ENCODE measurements at regions not wholly inside any gene's neighbourhood (a gene's known extent, or its start where the extent isn't known, plus 50 kb on each side); places are given as distances from the start of the nearest gene placed in this dataset.

DNA sequence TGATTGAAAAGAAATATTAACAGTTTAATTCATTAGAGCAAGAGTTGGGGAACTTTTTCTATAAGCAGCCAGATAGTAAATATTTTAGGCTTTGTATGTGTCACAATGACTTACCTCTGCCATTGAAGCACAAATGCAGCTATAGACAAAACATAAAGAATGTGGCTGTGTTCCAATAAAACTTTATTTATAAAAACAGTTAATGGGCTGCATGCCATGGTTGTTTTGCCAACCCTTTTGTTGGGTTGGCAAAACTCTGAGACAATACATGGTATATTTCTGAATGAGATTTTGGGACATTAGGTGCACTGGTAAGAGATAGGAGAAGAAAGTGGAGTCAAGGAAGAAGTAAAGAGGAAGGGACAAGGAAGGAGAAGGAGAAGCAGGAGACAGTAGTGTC lies 61.8 kb upstream of the CERS6 start:
- Histone ChIP-seq H3K4me3 (no peak overlapping the region), H3K36me3 (no peaks in the 10 kb centered on the region), H3K27ac (no peak overlapping the region), H3K9me3 (no peaks in the 10 kb centered on the region), H3K4me1 (no peaks in the 10 kb centered on the region), H3K27me3 (no peaks in the 10 kb centered on the region)
- intact Hi-C loops (cut with DNase I; ENCODE audit: low total_unique reads) = no loop called here
- TF ChIP-seq, protein P1, sequence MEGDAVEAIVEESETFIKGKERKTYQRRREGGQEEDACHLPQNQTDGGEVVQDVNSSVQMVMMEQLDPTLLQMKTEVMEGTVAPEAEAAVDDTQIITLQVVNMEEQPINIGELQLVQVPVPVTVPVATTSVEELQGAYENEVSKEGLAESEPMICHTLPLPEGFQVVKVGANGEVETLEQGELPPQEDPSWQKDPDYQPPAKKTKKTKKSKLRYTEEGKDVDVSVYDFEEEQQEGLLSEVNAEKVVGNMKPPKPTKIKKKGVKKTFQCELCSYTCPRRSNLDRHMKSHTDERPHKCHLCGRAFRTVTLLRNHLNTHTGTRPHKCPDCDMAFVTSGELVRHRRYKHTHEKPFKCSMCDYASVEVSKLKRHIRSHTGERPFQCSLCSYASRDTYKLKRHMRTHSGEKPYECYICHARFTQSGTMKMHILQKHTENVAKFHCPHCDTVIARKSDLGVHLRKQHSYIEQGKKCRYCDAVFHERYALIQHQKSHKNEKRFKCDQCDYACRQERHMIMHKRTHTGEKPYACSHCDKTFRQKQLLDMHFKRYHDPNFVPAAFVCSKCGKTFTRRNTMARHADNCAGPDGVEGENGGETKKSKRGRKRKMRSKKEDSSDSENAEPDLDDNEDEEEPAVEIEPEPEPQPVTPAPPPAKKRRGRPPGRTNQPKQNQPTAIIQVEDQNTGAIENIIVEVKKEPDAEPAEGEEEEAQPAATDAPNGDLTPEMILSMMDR (IDR thresholded peaks at IDR 0.05) = no peak
- no peak for DNase-seq (ENCODE audit: low spot score in 2 of 2)

DNA sequence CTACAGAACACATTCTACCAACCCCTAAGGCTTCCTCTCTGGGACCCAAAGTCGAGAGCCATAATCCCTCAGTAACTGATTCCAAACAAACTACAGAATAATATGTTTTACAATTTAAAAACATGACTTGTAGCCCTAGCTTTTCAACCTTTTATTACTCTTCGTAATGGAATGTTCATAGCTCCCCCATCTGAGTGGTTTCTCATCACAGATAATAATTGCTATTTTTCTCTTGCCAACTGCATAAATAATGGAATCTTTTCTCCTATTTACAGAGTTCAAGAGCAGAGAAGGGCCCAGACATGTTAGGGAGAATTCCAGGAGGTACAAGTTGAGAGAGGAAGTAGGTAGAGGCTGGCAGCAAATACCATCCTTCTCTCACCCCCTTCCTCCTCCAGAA lies 59.9 kb upstream of the CERS6 start:
- Histone ChIP-seq H3K27ac (peak overlapping the region in 1 of 2 donors; percentile 1), H3K9me3 (no peaks in the 10 kb centered on the region), H3K27me3 (no peaks in the 10 kb centered on the region), H3K4me1 (no peaks in the 10 kb centered on the region), H3K36me3 (no peaks in the 10 kb centered on the region), H3K4me3 (no peak overlapping the region)
- intact Hi-C loops (cut with DNase I; ENCODE audit: low total_unique reads) = no loop called here
- TF ChIP-seq POLR2AphosphoS5 (IDR thresholded peaks at IDR 0.05) (no peak), POLR2A (IDR thresholded peaks at IDR 0.05) (no peak)
- TF ChIP-seq, protein P1 (IDR thresholded peaks at IDR 0.05) = no peak
- DNase-seq (ENCODE audit: low spot score in 2 of 2) = no peak

DNA sequence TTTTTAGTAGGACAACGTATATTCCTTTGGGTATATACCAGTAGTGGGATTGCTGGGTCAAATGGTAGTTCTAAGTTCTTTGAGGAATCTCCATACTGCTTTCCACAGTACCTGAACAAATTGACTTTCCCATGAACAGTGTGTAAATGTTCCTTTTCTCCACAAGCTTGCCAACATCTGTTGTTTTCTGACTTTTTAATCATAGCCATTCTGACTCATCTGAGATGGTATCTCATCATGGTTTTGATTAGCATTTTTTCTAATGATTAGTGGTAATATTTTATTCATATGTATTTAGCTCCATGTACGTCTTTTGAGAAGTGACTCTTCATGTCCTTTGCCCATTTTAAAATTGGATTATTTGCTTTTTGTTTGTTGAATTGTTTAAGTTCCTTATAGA lies 58.4 kb upstream of the CERS6 start:
- intact Hi-C loops (cut with DNase I; ENCODE audit: low total_unique reads) = no loop called here
- H3K27ac ChIP-seq = no peak overlapping the region
- TF ChIP-seq POLR2AphosphoS5 (IDR thresholded peaks at IDR 0.05) (no peak), POLR2A (IDR thresholded peaks at IDR 0.05) (no peak)
- TF ChIP-seq, protein P1 (IDR thresholded peaks at IDR 0.05) = no peak
- no peaks in the 10 kb centered on the region for H3K36me3 ChIP-seq
- H3K9me3 ChIP-seq = no peaks in the 10 kb centered on the region
- no peaks in the 10 kb centered on the region for H3K27me3 ChIP-seq
- H3K4me1 ChIP-seq = no peaks in the 10 kb centered on the region
- DNase-seq (ENCODE audit: low spot score in 2 of 2) = no peak
- no peak overlapping the region for H3K4me3 ChIP-seq

DNA sequence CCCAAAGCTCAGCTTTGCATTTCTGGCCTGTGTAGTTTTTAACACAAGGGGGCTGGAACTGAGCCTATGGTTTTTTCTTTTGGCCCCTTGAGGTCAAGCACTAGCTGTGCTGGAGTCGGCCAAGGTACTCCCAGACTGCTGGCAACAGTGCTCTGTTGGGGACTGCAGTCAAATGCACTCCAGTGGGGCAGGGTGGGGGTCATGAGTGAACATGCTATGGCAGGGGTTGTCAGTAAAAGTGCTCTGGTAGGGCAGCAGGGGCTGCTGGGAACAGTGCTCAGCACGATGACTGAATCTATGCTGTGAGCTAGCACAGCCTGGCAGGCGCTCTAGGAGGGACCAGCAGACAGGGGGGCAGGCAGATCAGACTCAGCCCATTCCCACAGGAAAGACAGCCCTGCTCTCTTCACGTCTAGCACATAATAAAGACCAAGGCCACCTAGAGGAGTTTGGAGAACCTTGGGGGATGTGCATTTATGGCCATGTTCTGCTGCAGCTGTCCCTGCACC lies 55.0 kb upstream of the CERS6 start:
- DNase-seq (ENCODE audit: low spot score in 2 of 2) = no peak
- intact Hi-C loops (cut with DNase I; ENCODE audit: low total_unique reads) = no loop called here
- Histone ChIP-seq H3K9me3 (peaks cover 0 to 1% of the 10 kb centered on the region in 2 donors), H3K4me3 (no peak overlapping the region), H3K36me3 (no peaks in the 10 kb centered on the region), H3K27me3 (no peaks in the 10 kb centered on the region), H3K27ac (no peak overlapping the region), H3K4me1 (no peaks in the 10 kb centered on the region)
- no peak for TF ChIP-seq POLR2AphosphoS5 (IDR thresholded peaks at IDR 0.05)
- TF ChIP-seq, protein P1 (IDR thresholded peaks at IDR 0.05) = no peak
- TF ChIP-seq POLR2A (IDR thresholded peaks at IDR 0.05) = no peak

DNA sequence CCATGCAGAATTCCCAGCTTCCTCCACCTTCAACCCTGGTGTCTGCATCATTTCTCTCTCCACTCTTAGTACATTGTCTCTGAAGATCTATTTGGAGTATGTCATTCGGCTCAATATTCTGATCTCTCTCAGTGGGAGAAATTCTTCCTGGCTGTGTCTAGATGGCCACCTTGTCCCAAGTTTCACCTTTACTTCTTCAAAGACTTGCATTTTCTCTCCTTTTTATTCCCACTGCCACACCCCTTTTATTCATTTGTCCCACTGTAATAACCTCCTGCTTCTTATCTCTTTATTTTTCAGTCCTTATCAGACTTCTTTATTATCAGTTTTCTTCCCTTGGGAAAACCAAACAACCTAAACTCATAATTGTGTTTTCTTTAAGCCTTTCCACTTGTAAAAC lies 54.3 kb upstream of the CERS6 start:
- no peak for TF ChIP-seq POLR2A (IDR thresholded peaks at IDR 0.05)
- TF ChIP-seq, protein P1 (IDR thresholded peaks at IDR 0.05) = no peak
- TF ChIP-seq POLR2AphosphoS5 (IDR thresholded peaks at IDR 0.05) = no peak
- no peaks in the 10 kb centered on the region for H3K27me3 ChIP-seq
- no peak overlapping the region for H3K4me3 ChIP-seq
- no peaks in the 10 kb centered on the region for H3K36me3 ChIP-seq
- H3K4me1 ChIP-seq = no peaks in the 10 kb centered on the region
- H3K27ac ChIP-seq = no peak overlapping the region
- no peak for DNase-seq (ENCODE audit: low spot score in 2 of 2)
- H3K9me3 ChIP-seq = peaks cover 0 to 7% of the 10 kb centered on the region in 2 donors
- intact Hi-C loops (cut with DNase I; ENCODE audit: low total_unique reads) = no loop called here

Data from breast epithelium (tissue), 4 donors.